ENCODE measurements at regions not wholly inside any gene's neighbourhood (a gene's known extent, or its start where the extent isn't known, plus 50 kb on each side); places are given as distances from the start of the nearest gene placed in this dataset.

DNA sequence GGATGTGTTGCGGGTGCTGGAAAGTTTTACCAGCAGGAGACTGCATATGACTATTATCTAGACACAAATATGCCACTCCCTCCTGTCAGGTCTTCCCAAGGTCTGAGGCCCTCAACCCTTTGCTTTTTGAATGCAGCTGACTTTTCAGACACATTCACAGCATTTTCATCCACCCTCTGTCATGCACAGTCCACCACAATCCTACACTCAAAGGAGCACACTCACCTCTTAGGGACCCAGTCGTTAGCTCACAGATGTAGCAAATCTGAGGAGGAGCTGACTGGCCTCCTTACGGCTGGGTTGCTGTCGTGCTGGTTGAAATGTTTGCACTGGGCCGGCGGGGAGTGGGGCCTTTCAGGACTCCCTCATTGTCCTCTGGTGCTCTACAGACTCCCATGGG, 479.4 kb downstream of the IRS2 start:
- TF ChIP-seq, protein P1, sequence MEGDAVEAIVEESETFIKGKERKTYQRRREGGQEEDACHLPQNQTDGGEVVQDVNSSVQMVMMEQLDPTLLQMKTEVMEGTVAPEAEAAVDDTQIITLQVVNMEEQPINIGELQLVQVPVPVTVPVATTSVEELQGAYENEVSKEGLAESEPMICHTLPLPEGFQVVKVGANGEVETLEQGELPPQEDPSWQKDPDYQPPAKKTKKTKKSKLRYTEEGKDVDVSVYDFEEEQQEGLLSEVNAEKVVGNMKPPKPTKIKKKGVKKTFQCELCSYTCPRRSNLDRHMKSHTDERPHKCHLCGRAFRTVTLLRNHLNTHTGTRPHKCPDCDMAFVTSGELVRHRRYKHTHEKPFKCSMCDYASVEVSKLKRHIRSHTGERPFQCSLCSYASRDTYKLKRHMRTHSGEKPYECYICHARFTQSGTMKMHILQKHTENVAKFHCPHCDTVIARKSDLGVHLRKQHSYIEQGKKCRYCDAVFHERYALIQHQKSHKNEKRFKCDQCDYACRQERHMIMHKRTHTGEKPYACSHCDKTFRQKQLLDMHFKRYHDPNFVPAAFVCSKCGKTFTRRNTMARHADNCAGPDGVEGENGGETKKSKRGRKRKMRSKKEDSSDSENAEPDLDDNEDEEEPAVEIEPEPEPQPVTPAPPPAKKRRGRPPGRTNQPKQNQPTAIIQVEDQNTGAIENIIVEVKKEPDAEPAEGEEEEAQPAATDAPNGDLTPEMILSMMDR (conservative IDR thresholded peaks at IDR 0.05) = no peak
- TF ChIP-seq EZH2 (IDR thresholded peaks at IDR 0.05; ENCODE audit: low read depth) = no peak
